ENCODE measurements at regions not wholly inside any gene's neighbourhood (a gene's known extent, or its start where the extent isn't known, plus 50 kb on each side); places are given as distances from the start of the nearest gene placed in this dataset.

DNA sequence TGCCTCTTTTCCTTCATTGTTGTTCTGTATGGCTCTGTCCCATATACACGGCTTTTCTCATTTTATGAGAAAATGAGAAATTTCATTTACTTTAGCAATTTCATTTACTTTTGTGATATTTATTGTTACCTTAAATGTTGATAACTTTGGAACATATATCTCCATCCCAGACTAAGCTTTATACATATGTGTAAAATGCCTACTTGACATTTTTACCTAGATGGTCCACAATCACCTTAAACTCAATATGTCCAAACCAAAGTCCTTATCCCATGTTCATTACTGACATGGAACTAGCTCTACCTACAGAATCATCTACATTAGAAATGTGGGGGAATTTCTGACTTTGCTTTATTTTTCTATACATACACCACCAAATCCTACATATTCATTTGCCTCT, 590.5 kb upstream of the CT83 start:
- TF ChIP-seq, protein P1, sequence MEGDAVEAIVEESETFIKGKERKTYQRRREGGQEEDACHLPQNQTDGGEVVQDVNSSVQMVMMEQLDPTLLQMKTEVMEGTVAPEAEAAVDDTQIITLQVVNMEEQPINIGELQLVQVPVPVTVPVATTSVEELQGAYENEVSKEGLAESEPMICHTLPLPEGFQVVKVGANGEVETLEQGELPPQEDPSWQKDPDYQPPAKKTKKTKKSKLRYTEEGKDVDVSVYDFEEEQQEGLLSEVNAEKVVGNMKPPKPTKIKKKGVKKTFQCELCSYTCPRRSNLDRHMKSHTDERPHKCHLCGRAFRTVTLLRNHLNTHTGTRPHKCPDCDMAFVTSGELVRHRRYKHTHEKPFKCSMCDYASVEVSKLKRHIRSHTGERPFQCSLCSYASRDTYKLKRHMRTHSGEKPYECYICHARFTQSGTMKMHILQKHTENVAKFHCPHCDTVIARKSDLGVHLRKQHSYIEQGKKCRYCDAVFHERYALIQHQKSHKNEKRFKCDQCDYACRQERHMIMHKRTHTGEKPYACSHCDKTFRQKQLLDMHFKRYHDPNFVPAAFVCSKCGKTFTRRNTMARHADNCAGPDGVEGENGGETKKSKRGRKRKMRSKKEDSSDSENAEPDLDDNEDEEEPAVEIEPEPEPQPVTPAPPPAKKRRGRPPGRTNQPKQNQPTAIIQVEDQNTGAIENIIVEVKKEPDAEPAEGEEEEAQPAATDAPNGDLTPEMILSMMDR (conservative IDR thresholded peaks at IDR 0.05), result no peak
- no peak for TF ChIP-seq EZH2 (IDR thresholded peaks at IDR 0.05; ENCODE audit: low read depth)
- H4K20me1 ChIP-seq (ENCODE audit: insufficient read depth), result no peaks in the 10 kb centered on the region
- CTCF ChIA-PET, result no interaction called here
- H3K27ac ChIP-seq, result no peak overlapping the region
- no peaks in the 10 kb centered on the region for H3K79me2 ChIP-seq (ENCODE audit: low read depth)
- intact Hi-C loops (cut with micrococcal nuclease; ENCODE audit: unreplicated experiment), result no loop called here
- BruUV-seq (replicated peaks), result no TSS peak
- DNase-seq, result no peak
- no peaks in the 10 kb centered on the region for H3K27me3 ChIP-seq (ENCODE audit: insufficient read depth, low read depth)
- no peak overlapping the region for H3K4me2 ChIP-seq
- H3F3A ChIP-seq (ENCODE audit: insufficient read depth, low read depth), result no peaks in the 10 kb centered on the region
- H3K4me3 ChIP-seq, result no peak overlapping the region
- H3K9me3 ChIP-seq (ENCODE audit: insufficient read depth, low read depth), result no peaks in the 10 kb centered on the region
- no peaks in the 10 kb centered on the region for H3K4me1 ChIP-seq (replicated peaks; ENCODE audit: insufficient read depth)
- POLR2A ChIA-PET (ENCODE audit: unreplicated experiment), result no interaction called here
- no peaks in the 10 kb centered on the region for H3K9me2 ChIP-seq (ENCODE audit: insufficient read depth)
- no peaks in the 10 kb centered on the region for H3K36me3 ChIP-seq (ENCODE audit: low read depth)
- H2AFZ ChIP-seq, result no peak overlapping the region

DNA sequence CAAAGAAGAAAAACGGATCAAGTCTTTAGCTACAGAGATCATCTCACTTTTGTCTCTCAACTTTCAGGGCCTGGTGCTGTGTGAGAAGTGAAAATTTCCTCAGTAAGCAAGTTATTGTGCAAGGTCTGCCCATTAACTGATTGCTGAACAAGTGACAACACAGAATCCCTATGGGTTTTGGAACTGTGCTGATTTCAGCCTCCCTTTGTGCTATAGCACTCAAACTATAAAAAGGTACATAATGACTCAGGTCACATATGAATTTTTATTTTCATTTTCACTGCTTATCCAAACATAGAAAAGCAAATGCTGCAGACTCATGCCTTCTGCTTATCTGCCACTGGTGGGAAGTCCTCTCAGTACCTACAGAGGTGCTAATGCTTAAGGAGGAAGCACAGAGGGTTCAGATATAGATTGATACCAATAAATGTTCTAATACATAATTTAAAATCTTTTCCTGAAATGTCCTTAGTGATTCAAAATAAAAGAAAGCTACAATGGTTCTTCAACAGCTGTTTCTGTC, 576.2 kb upstream of the CT83 start:
- no peaks in the 10 kb centered on the region for H3K36me3 ChIP-seq (ENCODE audit: low read depth)
- H3K27ac ChIP-seq, result no peak overlapping the region
- TF ChIP-seq EZH2 (IDR thresholded peaks at IDR 0.05; ENCODE audit: low read depth), result no peak
- TF ChIP-seq, protein P1 (conservative IDR thresholded peaks at IDR 0.05), result no peak
- no peaks in the 10 kb centered on the region for H4K20me1 ChIP-seq (ENCODE audit: insufficient read depth)
- H3K79me2 ChIP-seq (ENCODE audit: low read depth), result no peaks in the 10 kb centered on the region
- H3K4me3 ChIP-seq, result no peak overlapping the region
- no peak overlapping the region for H3K4me2 ChIP-seq
- no TSS peak for BruUV-seq (replicated peaks)
- H2AFZ ChIP-seq, result no peak overlapping the region
- DNase-seq, result no peak
- no peaks in the 10 kb centered on the region for H3K9me3 ChIP-seq (ENCODE audit: insufficient read depth, low read depth)
- CTCF ChIA-PET, result no interaction called here
- H3K4me1 ChIP-seq (replicated peaks; ENCODE audit: insufficient read depth), result no peaks in the 10 kb centered on the region
- H3K27me3 ChIP-seq (ENCODE audit: insufficient read depth, low read depth), result no peaks in the 10 kb centered on the region
- no peaks in the 10 kb centered on the region for H3K9me2 ChIP-seq (ENCODE audit: insufficient read depth)
- intact Hi-C loops (cut with micrococcal nuclease; ENCODE audit: unreplicated experiment), result no loop called here
- H3F3A ChIP-seq (ENCODE audit: insufficient read depth, low read depth), result no peaks in the 10 kb centered on the region
- POLR2A ChIA-PET (ENCODE audit: unreplicated experiment), result no interaction called here

DNA sequence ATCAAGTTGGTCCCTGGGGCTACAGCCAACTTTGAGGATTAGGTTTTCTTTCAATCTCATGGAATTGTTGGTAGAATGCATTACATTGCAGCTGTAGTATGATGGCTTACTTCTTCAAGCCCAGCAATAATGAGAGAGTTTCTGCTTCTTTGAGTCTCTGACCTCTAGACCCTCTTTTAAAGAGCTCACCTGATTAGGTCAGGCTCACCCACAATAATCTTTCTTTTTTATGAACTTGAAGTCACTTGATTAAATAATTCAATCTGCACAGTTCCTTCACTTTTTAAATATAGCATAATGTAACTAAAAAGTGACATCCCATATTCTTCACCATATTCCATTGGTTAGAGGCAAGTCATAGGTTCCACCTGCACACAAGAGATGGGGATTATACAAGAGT, 547.5 kb upstream of the CT83 start:
- Histone ChIP-seq H3F3A (ENCODE audit: insufficient read depth, low read depth) (no peaks in the 10 kb centered on the region), H4K20me1 (ENCODE audit: insufficient read depth) (no peaks in the 10 kb centered on the region), H3K27me3 (ENCODE audit: insufficient read depth, low read depth) (no peaks in the 10 kb centered on the region), H3K4me3 (no peak overlapping the region), H3K9me2 (ENCODE audit: insufficient read depth) (0 out of 2 replicates have a peak, but pooled peaks cover 8% of the 10 kb centered on the region), H3K4me2 (no peak overlapping the region), H2AFZ (no peak overlapping the region), H3K9me3 (ENCODE audit: insufficient read depth, low read depth) (no peaks in the 10 kb centered on the region; the same call in 1 of the 2 replicates), H3K36me3 (ENCODE audit: low read depth) (no peaks in the 10 kb centered on the region), H3K4me1 (replicated peaks; ENCODE audit: insufficient read depth) (no peaks in the 10 kb centered on the region), H3K27ac (no peak overlapping the region), H3K79me2 (ENCODE audit: low read depth) (no peaks in the 10 kb centered on the region)
- intact Hi-C loops (cut with micrococcal nuclease; ENCODE audit: unreplicated experiment), result no loop called here
- TF ChIP-seq EZH2 (IDR thresholded peaks at IDR 0.05; ENCODE audit: low read depth), result no peak
- TF ChIP-seq, protein P1 (conservative IDR thresholded peaks at IDR 0.05), result no peak
- BruUV-seq (replicated peaks), result no TSS peak
- DNase-seq, result no peak
- ChIA-PET POLR2A (ENCODE audit: unreplicated experiment) (no interaction called here), CTCF (no interaction called here)
